Right lobe of liver (tissue), 4 donors: ENCODE measurements at regions not wholly inside any gene's neighbourhood (a gene's known extent, or its start where the extent isn't known, plus 50 kb on each side); places are given as distances from the start of the nearest gene placed in this dataset.

Experiments
- POLR2A ChIP-seq: fragments of 450-650 bp; IDR thresholded peaks from one replicate; pipeline ENCODE4 v1.6.1; 2017; ENCODE audit warnings: antibody characterized with exemption, mild to moderate bottlenecking
- TF ChIP-seq, protein P1 (sequence below), 4 donors: fragments of 200-600 bp in 3 of 4; fragments of 450-650 bp in 1 of 4; IDR thresholded peaks; one replicate each; pipeline versions ENCODE4 v1.5.1 to v1.8.0; 2016 to 2022; ENCODE audit warnings: antibody characterized with exemption in 4 of 4, mild to moderate bottlenecking in 2 of 4
- donor health status: DM: no; HTN: no; CAD: no.
- donor health status: DM: no; HTN: no; CAD: no.
- donor health status: DM: no; HTN: yes; CAD: no.

DNA sequence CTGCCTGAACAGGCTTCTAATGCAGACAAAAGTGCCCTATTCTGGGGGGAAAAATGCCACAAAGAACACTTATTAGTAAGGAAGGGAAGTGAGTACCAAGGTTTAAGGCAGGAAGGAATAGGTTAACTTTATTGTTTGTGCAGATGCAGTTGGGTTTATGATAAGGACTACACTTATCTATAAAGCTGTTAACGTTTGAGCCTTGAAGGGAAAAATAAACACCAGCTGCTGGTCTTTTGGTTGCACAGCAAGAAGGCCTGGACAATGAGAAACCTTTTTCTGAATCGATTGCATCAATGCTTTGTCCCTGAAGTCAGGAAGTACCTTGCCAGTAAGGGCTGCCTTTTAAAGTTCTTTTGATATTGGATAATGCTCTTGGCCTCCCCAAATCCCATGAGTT, 407.8 kb downstream of the ATP23 start:
- TF ChIP-seq, protein P1, sequence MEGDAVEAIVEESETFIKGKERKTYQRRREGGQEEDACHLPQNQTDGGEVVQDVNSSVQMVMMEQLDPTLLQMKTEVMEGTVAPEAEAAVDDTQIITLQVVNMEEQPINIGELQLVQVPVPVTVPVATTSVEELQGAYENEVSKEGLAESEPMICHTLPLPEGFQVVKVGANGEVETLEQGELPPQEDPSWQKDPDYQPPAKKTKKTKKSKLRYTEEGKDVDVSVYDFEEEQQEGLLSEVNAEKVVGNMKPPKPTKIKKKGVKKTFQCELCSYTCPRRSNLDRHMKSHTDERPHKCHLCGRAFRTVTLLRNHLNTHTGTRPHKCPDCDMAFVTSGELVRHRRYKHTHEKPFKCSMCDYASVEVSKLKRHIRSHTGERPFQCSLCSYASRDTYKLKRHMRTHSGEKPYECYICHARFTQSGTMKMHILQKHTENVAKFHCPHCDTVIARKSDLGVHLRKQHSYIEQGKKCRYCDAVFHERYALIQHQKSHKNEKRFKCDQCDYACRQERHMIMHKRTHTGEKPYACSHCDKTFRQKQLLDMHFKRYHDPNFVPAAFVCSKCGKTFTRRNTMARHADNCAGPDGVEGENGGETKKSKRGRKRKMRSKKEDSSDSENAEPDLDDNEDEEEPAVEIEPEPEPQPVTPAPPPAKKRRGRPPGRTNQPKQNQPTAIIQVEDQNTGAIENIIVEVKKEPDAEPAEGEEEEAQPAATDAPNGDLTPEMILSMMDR (IDR thresholded peaks at IDR 0.05), result no peak
- no peak for TF ChIP-seq POLR2A
